SU-DHL-6 (cell line): ENCODE measurements at regions not wholly inside any gene's neighbourhood (a gene's known extent, or its start where the extent isn't known, plus 50 kb on each side); places are given as distances from the start of the nearest gene placed in this dataset.

Experiments
- EZH2phosphoT487 ChIP-seq: fragments of 200-600 bp; sonication (generic), shearing (Covaris generic); conservative IDR thresholded peaks from 2 replicates; pipeline ENCODE4 v1.6.1; 2018; ENCODE audit warnings: mild to moderate bottlenecking, antibody characterized with exemption, low read length, moderate library complexity, mixed read lengths
- TF ChIP-seq, protein P1 (sequence below): fragments of 200-600 bp; sonication (generic); IDR thresholded peaks from one replicate; pipeline ENCODE4 v1.5.1; 2017; ENCODE audit warnings: antibody characterized with exemption, mild to moderate bottlenecking, low read length, moderate library complexity; ENCODE audit not compliant: insufficient read depth, poor library complexity, severe bottlenecking

DNA sequence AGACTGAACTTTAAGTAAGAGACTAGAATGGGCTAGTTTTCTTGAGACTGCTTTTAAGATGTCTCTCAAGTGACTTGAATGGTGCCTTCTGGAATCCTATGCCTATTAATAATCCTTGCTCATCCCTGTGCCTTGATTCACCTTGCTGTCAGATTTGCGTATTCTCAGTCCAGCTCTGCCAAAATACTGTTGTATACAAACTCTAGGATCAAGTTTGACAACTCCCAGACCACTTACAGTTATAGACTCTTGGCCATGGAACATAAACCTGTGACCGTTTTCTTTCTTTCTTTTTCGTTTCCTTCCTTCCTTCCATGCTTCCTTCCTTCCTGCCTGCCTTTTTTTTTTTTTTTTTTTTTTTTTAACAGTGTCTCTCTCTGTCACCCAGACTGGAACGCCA, 2390.9 kb upstream of the RAG2 start:
- TF ChIP-seq, protein P1, sequence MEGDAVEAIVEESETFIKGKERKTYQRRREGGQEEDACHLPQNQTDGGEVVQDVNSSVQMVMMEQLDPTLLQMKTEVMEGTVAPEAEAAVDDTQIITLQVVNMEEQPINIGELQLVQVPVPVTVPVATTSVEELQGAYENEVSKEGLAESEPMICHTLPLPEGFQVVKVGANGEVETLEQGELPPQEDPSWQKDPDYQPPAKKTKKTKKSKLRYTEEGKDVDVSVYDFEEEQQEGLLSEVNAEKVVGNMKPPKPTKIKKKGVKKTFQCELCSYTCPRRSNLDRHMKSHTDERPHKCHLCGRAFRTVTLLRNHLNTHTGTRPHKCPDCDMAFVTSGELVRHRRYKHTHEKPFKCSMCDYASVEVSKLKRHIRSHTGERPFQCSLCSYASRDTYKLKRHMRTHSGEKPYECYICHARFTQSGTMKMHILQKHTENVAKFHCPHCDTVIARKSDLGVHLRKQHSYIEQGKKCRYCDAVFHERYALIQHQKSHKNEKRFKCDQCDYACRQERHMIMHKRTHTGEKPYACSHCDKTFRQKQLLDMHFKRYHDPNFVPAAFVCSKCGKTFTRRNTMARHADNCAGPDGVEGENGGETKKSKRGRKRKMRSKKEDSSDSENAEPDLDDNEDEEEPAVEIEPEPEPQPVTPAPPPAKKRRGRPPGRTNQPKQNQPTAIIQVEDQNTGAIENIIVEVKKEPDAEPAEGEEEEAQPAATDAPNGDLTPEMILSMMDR, result no peak
- TF ChIP-seq EZH2phosphoT487, result no peak
